MM.1S (cell line): ENCODE measurements at regions not wholly inside any gene's neighbourhood (a gene's known extent, or its start where the extent isn't known, plus 50 kb on each side); places are given as distances from the start of the nearest gene placed in this dataset.

Experiments
- DNase-seq: peaks from one replicate; pipeline ENCODE4 v3.0.0-alpha.2; 2015
- H2AFZ ChIP-seq: fragments of 300-600 bp; sonication (generic); 2 replicates; pipeline ENCODE4 v1.6.0; 2016; ENCODE audit warnings: antibody characterized with exemption, low read length
- H3F3A ChIP-seq: fragments of 300-600 bp; sonication (generic); 2 replicates; pipeline ENCODE4 v1.6.1; 2016; ENCODE audit warnings: mild to moderate bottlenecking, antibody characterized with exemption, low read length, moderate library complexity, mixed read lengths; ENCODE audit not compliant: insufficient read depth
- H3K27ac ChIP-seq: fragments of 300-600 bp; sonication (generic); 2 replicates; pipeline ENCODE4 v1.5.1; 2016; ENCODE audit warnings: mild to moderate bottlenecking, low read length
- H3K27me3 ChIP-seq: fragments of 300-600 bp; sonication (generic); replicated peaks from 2 replicates; pipeline ENCODE4 v1.6.0; 2016; ENCODE audit warnings: low read length; ENCODE audit not compliant: insufficient read depth
- H3K36me3 ChIP-seq: fragments of 300-600 bp; sonication (generic); replicated peaks from 2 replicates; pipeline ENCODE4 v1.6.1; 2016; ENCODE audit warnings: mild to moderate bottlenecking, low read length, mixed read lengths; ENCODE audit not compliant: insufficient read depth
- H3K4me1 ChIP-seq: fragments of 300-600 bp; sonication (generic); 2 replicates; pipeline ENCODE4 v1.6.1; 2016; ENCODE audit warnings: low read length, mixed read lengths
- H3K4me2 ChIP-seq: fragments of 300-600 bp; sonication (generic); 2 replicates; pipeline ENCODE4 v1.6.0; 2016; ENCODE audit warnings: low read depth, low read length
- H3K4me3 ChIP-seq: fragments of 300-600 bp; sonication (generic); 2 replicates; pipeline ENCODE4 v1.5.1; 2016; ENCODE audit warnings: low read length, mixed read lengths
- H3K79me2 ChIP-seq: fragments of 300-600 bp; sonication (generic); 2 replicates; pipeline ENCODE4 v1.6.1; 2016; ENCODE audit warnings: mixed run types, low read length, mixed read lengths
- H3K9ac ChIP-seq: fragments of 300-600 bp; sonication (generic); 2 replicates; pipeline ENCODE4 v1.6.1; 2016; ENCODE audit warnings: low read length, mixed read lengths
- H3K9me2 ChIP-seq: fragments of 300-600 bp; sonication (generic); replicated peaks from 2 replicates; pipeline ENCODE4 v1.6.1; 2016; ENCODE audit warnings: mild to moderate bottlenecking, low read length, mixed read lengths; ENCODE audit not compliant: insufficient read depth
- H3K9me3 ChIP-seq: fragments of 300-600 bp; sonication (generic); replicated peaks from 2 replicates; pipeline ENCODE4 v1.6.1; 2016; ENCODE audit warnings: mild to moderate bottlenecking, low read length, mixed read lengths; ENCODE audit not compliant: insufficient read depth
- H4K20me1 ChIP-seq: fragments of 300-600 bp; sonication (generic); 2 replicates; pipeline ENCODE4 v1.6.1; 2016; ENCODE audit warnings: mild to moderate bottlenecking, low read length, moderate library complexity, mixed read lengths; ENCODE audit not compliant: insufficient read depth
- CTCF ChIP-seq: fragments of 300-600 bp; sonication (generic); IDR thresholded peaks from 2 replicates; pipeline ENCODE4 v1.5.1; 2016; ENCODE audit warnings: antibody characterized with exemption, low read length, mixed read lengths
- EZH2 ChIP-seq: fragments of 300-600 bp; sonication (generic); optimal IDR thresholded peaks from 2 replicates; pipeline ENCODE3; 2017; ENCODE audit warnings: low read depth, mild to moderate bottlenecking, antibody characterized with exemption, low read length, mixed read lengths
- EZH2phosphoT487 ChIP-seq: fragments of 300-600 bp; sonication (generic); IDR thresholded peaks from 2 replicates; pipeline ENCODE4 v1.6.1; 2018; ENCODE audit warnings: antibody characterized with exemption, low read length

GRCh38 chr17:12605222-12605621 is 60.5 kb upstream of the MYOCD start:
- Histone ChIP-seq H3K27me3 (no peaks in the 10 kb centered on the region), H3K4me3 (no peak overlapping the region), H4K20me1 (no peaks in the 10 kb centered on the region), H3K9me2 (no peaks in the 10 kb centered on the region), H3F3A (no peaks in the 10 kb centered on the region), H3K36me3 (no peaks in the 10 kb centered on the region), H3K9me3 (no peaks in the 10 kb centered on the region), H2AFZ (no peak overlapping the region), H3K4me2 (no peak overlapping the region), H3K27ac (no peak overlapping the region), H3K79me2 (no peaks in the 10 kb centered on the region), H3K9ac (no peak overlapping the region), H3K4me1 (no peaks in the 10 kb centered on the region)
- DNase-seq: no peak
- TF ChIP-seq CTCF (no peak), EZH2 (no peak), EZH2phosphoT487 (no peak)

- H3K9ac ChIP-seq: no peak overlapping the region
- DNase-seq: no peak
These were observed 52.1 kb upstream of the MYOCD start for GRCh38 chr17:12613566-12613965.

More at GRCh38 chr17:12613566-12613965, 52.1 kb upstream of the MYOCD start:
- no peak overlapping the region for H3K4me3 ChIP-seq
- no peaks in the 10 kb centered on the region for H3K79me2 ChIP-seq
- H3K9me3 ChIP-seq: no peaks in the 10 kb centered on the region
- no peak for TF ChIP-seq CTCF
- TF ChIP-seq EZH2: no peak
- no peak for TF ChIP-seq EZH2phosphoT487
- H3K27ac ChIP-seq: no peak overlapping the region
- H4K20me1 ChIP-seq: no peaks in the 10 kb centered on the region
- H3K4me1 ChIP-seq: no peaks in the 10 kb centered on the region
- no peaks in the 10 kb centered on the region for H3K9me2 ChIP-seq
- H3K27me3 ChIP-seq: no peaks in the 10 kb centered on the region
- no peak overlapping the region for H2AFZ ChIP-seq
- no peaks in the 10 kb centered on the region for H3F3A ChIP-seq
- H3K36me3 ChIP-seq: no peaks in the 10 kb centered on the region
- no peak overlapping the region for H3K4me2 ChIP-seq
